ENCODE measurements at regions not wholly inside any gene's neighbourhood (a gene's known extent, or its start where the extent isn't known, plus 50 kb on each side); places are given as distances from the start of the nearest gene placed in this dataset.

GRCh38 chr1:193367863-193368262 is 181.4 kb upstream of the B3GALT2 start:
- ATAC-seq: no peak
- TF ChIP-seq TSHZ2 (CRISPR knock-in tag; IDR thresholded peaks at IDR 0.05) (no peak), ZFP3 (CRISPR knock-in tag; IDR thresholded peaks at IDR 0.05) (no peak), POU6F1 (CRISPR knock-in tag; IDR thresholded peaks at IDR 0.05; ENCODE audit: borderline replicate concordance, low read depth) (no peak), ZC3H10 (CRISPR knock-in tag; IDR thresholded peaks at IDR 0.05) (no peak), PPARA (CRISPR knock-in tag; IDR thresholded peaks at IDR 0.05; ENCODE audit: borderline replicate concordance) (no peak), CREB5 (CRISPR knock-in tag; IDR thresholded peaks at IDR 0.05; ENCODE audit: low read depth) (no peak), ARNTL (CRISPR knock-in tag; IDR thresholded peaks at IDR 0.05; ENCODE audit: borderline replicate concordance, low read depth) (no peak), TCF4 (CRISPR knock-in tag; IDR thresholded peaks at IDR 0.05; ENCODE audit: borderline replicate concordance) (no peak), OSR1 (CRISPR knock-in tag; IDR thresholded peaks at IDR 0.05) (no peak), ZNF565 (CRISPR knock-in tag; conservative IDR thresholded peaks at IDR 0.05; ENCODE audit: low read depth) (no peak)

- TF ChIP-seq ESRRG (CRISPR knock-in tag; IDR thresholded peaks at IDR 0.05) (no peak), ZFP30 (CRISPR knock-in tag; IDR thresholded peaks at IDR 0.05) (no peak), ZNF8 (CRISPR knock-in tag; IDR thresholded peaks at IDR 0.05) (no peak), TOX (CRISPR knock-in tag; IDR thresholded peaks at IDR 0.05; ENCODE audit: borderline replicate concordance) (no peak), PATZ1 (CRISPR knock-in tag; IDR thresholded peaks at IDR 0.05; ENCODE audit: borderline replicate concordance) (no peak), ARNTL (CRISPR knock-in tag; IDR thresholded peaks at IDR 0.05; ENCODE audit: borderline replicate concordance, low read depth) (no peak), ZFP3 (CRISPR knock-in tag; IDR thresholded peaks at IDR 0.05) (no peak), CREB5 (CRISPR knock-in tag; IDR thresholded peaks at IDR 0.05; ENCODE audit: low read depth) (no peak)
- ATAC-seq: no peak
Measured at GRCh38 chr1:193366764-193367507, 180.5 kb upstream of the B3GALT2 start.

GRCh38 chr1:193365966-193366365 is 179.6 kb upstream of the B3GALT2 start:
- no peak for TF ChIP-seq TOX (CRISPR knock-in tag; IDR thresholded peaks at IDR 0.05; ENCODE audit: borderline replicate concordance)
- no peak for TF ChIP-seq ZNF70 (CRISPR knock-in tag; IDR thresholded peaks at IDR 0.05)
- no peak for TF ChIP-seq ZC3H10 (CRISPR knock-in tag; IDR thresholded peaks at IDR 0.05)
- TF ChIP-seq ESRRG (CRISPR knock-in tag; IDR thresholded peaks at IDR 0.05): no peak
- no peak for TF ChIP-seq CREB5 (CRISPR knock-in tag; IDR thresholded peaks at IDR 0.05; ENCODE audit: low read depth)
- no peak for TF ChIP-seq ISL1 (CRISPR knock-in tag; IDR thresholded peaks at IDR 0.05)
- TF ChIP-seq CSDC2 (CRISPR knock-in tag; IDR thresholded peaks at IDR 0.05): no peak
- TF ChIP-seq ARNTL (CRISPR knock-in tag; IDR thresholded peaks at IDR 0.05; ENCODE audit: borderline replicate concordance, low read depth): no peak
- no peak for TF ChIP-seq ZNF565 (CRISPR knock-in tag; conservative IDR thresholded peaks at IDR 0.05; ENCODE audit: low read depth)
- TF ChIP-seq PATZ1 (CRISPR knock-in tag; IDR thresholded peaks at IDR 0.05; ENCODE audit: borderline replicate concordance): no peak
- TF ChIP-seq OSR1 (CRISPR knock-in tag; IDR thresholded peaks at IDR 0.05): no peak
- no peak for TF ChIP-seq PPARA (CRISPR knock-in tag; IDR thresholded peaks at IDR 0.05; ENCODE audit: borderline replicate concordance)
- no peak for TF ChIP-seq ZNF8 (CRISPR knock-in tag; IDR thresholded peaks at IDR 0.05)
- no peak for ATAC-seq
